B cell (primary cell): ENCODE measurements at regions not wholly inside any gene's neighbourhood (a gene's known extent, or its start where the extent isn't known, plus 50 kb on each side); places are given as distances from the start of the nearest gene placed in this dataset.
"Not testable (repeated sequence)": the region's sequence is repeated elsewhere in the genome, so short reads cannot be mapped to it uniquely, and the experiment has no call there.

Experiments used
- EZH2 ChIP-seq: IDR thresholded peaks from 2 replicates; pipeline ENCODE4 v1.6.1; 2012; ENCODE audit warnings: borderline replicate concordance, low read depth, mild to moderate bottlenecking, moderate library complexity, low read length; ENCODE audit not compliant: insufficient read depth, poor library complexity, severe bottlenecking
- TF ChIP-seq, protein P1 (sequence below): fragments of 200-600 bp; IDR thresholded peaks from one replicate; pipeline ENCODE4 v1.8.0; 2022; ENCODE audit warnings: antibody characterized with exemption, mild to moderate bottlenecking

DNA sequence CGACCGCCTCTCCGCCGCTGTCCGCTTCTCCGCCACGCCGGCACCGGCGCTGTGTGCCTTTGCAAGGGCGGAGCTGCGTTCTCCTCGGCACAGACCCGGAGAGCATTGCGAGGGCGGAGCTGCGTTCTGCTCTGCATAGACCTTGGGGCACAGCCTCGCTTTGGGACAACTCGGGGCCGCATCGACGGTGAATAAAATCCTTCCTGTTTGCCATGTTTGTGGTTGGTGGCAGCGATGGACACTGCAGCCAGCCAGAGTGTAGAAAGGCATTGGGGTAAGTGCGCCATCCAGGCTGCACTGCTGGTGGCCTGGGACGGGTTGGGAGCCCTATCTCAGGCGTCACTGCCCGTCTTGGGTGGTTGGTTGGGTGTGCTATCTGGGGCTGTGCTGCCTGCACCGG is 1899.5 kb downstream of the FOXD4L5 start:
- TF ChIP-seq, protein P1, sequence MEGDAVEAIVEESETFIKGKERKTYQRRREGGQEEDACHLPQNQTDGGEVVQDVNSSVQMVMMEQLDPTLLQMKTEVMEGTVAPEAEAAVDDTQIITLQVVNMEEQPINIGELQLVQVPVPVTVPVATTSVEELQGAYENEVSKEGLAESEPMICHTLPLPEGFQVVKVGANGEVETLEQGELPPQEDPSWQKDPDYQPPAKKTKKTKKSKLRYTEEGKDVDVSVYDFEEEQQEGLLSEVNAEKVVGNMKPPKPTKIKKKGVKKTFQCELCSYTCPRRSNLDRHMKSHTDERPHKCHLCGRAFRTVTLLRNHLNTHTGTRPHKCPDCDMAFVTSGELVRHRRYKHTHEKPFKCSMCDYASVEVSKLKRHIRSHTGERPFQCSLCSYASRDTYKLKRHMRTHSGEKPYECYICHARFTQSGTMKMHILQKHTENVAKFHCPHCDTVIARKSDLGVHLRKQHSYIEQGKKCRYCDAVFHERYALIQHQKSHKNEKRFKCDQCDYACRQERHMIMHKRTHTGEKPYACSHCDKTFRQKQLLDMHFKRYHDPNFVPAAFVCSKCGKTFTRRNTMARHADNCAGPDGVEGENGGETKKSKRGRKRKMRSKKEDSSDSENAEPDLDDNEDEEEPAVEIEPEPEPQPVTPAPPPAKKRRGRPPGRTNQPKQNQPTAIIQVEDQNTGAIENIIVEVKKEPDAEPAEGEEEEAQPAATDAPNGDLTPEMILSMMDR, result not testable (repeated sequence)
- TF ChIP-seq EZH2, result not testable (repeated sequence)
